HepG2 (cell line): ENCODE measurements at regions not wholly inside any gene's neighbourhood (a gene's known extent, or its start where the extent isn't known, plus 50 kb on each side); places are given as distances from the start of the nearest gene placed in this dataset.

ENCODE experiments used
- CBX2 ChIP-seq, 2 experiments: fragments of 200-600 bp in 1 of 2; sonication (generic); formaldehyde crosslinking in 1 of 2; IDR thresholded peaks; 2 replicates each; pipeline versions ENCODE4 v1.7.0 to v1.8.1; 2018 to 2022; ENCODE audit warnings: low read depth in 2 of 2, low read length in 1 of 2, mild to moderate bottlenecking in 1 of 2, missing genetic modification reagents in 1 of 2
- MTERF4 ChIP-seq: sonication (generic); formaldehyde crosslinking; IDR thresholded peaks from 2 replicates; pipeline ENCODE4 v1.8.0; 2023; ENCODE audit warnings: mild to moderate bottlenecking, missing genetic modification reagents
- NAIF1 ChIP-seq: sonication (generic); formaldehyde crosslinking; IDR thresholded peaks from 2 replicates; pipeline ENCODE4 v1.5.0; 2020; ENCODE audit warnings: mild to moderate bottlenecking, missing genetic modification reagents, borderline replicate concordance
- SSRP1 ChIP-seq: IDR thresholded peaks from 2 replicates; pipeline ENCODE4 v1.6.1; 2016; ENCODE audit warnings: control low read depth
- U2AF2 ChIP-seq: fragments of 200-400 bp; formaldehyde crosslinking; IDR thresholded peaks from 2 replicates; pipeline ENCODE4 v1.6.1; 2017; ENCODE audit warnings: low read depth, mild to moderate bottlenecking, low read length
- ZBTB2 ChIP-seq: sonication (generic); formaldehyde crosslinking; IDR thresholded peaks from 2 replicates; pipeline ENCODE4 v1.8.0; 2022; ENCODE audit warnings: low read depth, missing genetic modification reagents
- ZNF335 ChIP-seq: sonication (generic); formaldehyde crosslinking; IDR thresholded peaks from 2 replicates; pipeline ENCODE4 v1.4.0; 2020; ENCODE audit warnings: missing genetic modification reagents
- ZNF431 ChIP-seq: sonication (generic); formaldehyde crosslinking; IDR thresholded peaks from 2 replicates; pipeline ENCODE4 v1.9.0; 2022; ENCODE audit warnings: missing genetic modification reagents, low read depth, mild to moderate bottlenecking, borderline replicate concordance
- ZNF512 ChIP-seq: sonication (generic); formaldehyde crosslinking; IDR thresholded peaks from 2 replicates; pipeline ENCODE4 v1.4.0; 2020; ENCODE audit warnings: mild to moderate bottlenecking, missing genetic modification reagents
- ZNF782 ChIP-seq: sonication (generic); formaldehyde crosslinking; IDR thresholded peaks from 2 replicates; pipeline ENCODE4 v1.4.0; 2020; ENCODE audit warnings: missing genetic modification reagents, mild to moderate bottlenecking, borderline replicate concordance
- TF ChIP-seq, protein P1 (sequence below): IDR thresholded peaks from 2 replicates; pipeline ENCODE4 v1.4.0; 2020; ENCODE audit warnings: mild to moderate bottlenecking, missing genetic modification reagents
- TF ChIP-seq, protein P2 (sequence below): sonication (generic); formaldehyde crosslinking; IDR thresholded peaks from 2 replicates; pipeline ENCODE4 v1.5.1; 2020; ENCODE audit warnings: mild to moderate bottlenecking, missing genetic modification reagents, moderate library complexity
- TF ChIP-seq, protein P3 (sequence below): sonication (generic); formaldehyde crosslinking; IDR thresholded peaks from 2 replicates; pipeline ENCODE4 v1.8.1; 2023; ENCODE audit warnings: mild to moderate bottlenecking, missing genetic modification reagents
- TF ChIP-seq, protein P4 (sequence below): sonication (generic); formaldehyde crosslinking; IDR thresholded peaks from 2 replicates; pipeline ENCODE4 v1.9.0; 2022; ENCODE audit warnings: low read depth, missing genetic modification reagents

DNA sequence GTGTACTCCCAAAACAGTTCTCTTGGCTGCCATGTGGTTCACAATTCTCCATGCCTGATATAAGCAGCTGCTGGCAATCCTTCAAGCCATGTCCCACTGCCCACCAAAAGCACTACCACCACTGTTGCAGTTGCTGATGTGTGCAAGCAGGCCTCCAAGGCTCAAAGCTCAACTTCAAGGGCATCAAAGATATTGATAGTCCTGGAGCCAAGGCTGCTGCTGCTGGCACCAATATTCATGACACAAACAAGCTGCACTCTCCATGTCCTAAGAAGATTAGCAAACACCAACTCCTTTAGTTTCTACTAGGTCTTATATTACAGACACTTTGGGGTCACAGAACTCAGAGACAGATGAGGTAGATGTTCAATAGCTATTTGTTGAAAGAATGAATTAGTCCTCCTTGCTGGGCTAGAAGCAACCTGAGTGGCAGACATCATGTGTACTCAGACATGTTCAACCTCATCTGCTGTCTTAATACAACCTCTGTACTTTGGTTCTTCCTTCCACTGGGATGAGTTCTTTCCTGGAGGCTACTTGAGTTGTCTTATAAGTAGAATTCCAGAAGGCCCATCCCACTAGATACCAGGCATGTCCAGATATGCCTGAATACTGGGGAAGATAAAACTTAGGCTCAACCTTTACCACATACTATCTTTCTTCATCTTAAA, 104.5 kb upstream of the UGP2 start (continued):
- no peak for TF ChIP-seq SSRP1
- TF ChIP-seq, protein P1, sequence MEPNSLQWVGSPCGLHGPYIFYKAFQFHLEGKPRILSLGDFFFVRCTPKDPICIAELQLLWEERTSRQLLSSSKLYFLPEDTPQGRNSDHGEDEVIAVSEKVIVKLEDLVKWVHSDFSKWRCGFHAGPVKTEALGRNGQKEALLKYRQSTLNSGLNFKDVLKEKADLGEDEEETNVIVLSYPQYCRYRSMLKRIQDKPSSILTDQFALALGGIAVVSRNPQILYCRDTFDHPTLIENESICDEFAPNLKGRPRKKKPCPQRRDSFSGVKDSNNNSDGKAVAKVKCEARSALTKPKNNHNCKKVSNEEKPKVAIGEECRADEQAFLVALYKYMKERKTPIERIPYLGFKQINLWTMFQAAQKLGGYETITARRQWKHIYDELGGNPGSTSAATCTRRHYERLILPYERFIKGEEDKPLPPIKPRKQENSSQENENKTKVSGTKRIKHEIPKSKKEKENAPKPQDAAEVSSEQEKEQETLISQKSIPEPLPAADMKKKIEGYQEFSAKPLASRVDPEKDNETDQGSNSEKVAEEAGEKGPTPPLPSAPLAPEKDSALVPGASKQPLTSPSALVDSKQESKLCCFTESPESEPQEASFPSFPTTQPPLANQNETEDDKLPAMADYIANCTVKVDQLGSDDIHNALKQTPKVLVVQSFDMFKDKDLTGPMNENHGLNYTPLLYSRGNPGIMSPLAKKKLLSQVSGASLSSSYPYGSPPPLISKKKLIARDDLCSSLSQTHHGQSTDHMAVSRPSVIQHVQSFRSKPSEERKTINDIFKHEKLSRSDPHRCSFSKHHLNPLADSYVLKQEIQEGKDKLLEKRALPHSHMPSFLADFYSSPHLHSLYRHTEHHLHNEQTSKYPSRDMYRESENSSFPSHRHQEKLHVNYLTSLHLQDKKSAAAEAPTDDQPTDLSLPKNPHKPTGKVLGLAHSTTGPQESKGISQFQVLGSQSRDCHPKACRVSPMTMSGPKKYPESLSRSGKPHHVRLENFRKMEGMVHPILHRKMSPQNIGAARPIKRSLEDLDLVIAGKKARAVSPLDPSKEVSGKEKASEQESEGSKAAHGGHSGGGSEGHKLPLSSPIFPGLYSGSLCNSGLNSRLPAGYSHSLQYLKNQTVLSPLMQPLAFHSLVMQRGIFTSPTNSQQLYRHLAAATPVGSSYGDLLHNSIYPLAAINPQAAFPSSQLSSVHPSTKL (CRISPR knock-in tag), result peak; percentile 99
- TF ChIP-seq, protein P2, sequence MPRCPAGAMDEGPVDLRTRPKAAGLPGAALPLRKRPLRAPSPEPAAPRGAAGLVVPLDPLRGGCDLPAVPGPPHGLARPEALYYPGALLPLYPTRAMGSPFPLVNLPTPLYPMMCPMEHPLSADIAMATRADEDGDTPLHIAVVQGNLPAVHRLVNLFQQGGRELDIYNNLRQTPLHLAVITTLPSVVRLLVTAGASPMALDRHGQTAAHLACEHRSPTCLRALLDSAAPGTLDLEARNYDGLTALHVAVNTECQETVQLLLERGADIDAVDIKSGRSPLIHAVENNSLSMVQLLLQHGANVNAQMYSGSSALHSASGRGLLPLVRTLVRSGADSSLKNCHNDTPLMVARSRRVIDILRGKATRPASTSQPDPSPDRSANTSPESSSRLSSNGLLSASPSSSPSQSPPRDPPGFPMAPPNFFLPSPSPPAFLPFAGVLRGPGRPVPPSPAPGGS (CRISPR knock-in tag), result peak; percentile 35; the same call in 1 of the 2 replicates
- TF ChIP-seq MTERF4, result no peak
- TF ChIP-seq NAIF1 (CRISPR knock-in tag), result no peak
- no peak for TF ChIP-seq ZBTB2 (CRISPR knock-in tag)
- TF ChIP-seq ZNF512 (CRISPR knock-in tag), result no peak
- TF ChIP-seq, protein P3, sequence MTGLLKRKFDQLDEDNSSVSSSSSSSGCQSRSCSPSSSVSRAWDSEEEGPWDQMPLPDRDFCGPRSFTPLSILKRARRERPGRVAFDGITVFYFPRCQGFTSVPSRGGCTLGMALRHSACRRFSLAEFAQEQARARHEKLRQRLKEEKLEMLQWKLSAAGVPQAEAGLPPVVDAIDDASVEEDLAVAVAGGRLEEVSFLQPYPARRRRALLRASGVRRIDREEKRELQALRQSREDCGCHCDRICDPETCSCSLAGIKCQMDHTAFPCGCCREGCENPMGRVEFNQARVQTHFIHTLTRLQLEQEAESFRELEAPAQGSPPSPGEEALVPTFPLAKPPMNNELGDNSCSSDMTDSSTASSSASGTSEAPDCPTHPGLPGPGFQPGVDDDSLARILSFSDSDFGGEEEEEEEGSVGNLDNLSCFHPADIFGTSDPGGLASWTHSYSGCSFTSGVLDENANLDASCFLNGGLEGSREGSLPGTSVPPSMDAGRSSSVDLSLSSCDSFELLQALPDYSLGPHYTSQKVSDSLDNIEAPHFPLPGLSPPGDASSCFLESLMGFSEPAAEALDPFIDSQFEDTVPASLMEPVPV, result no peak
- TF ChIP-seq ZNF431 (CRISPR knock-in tag), result 0 out of 2 replicates have a peak, but pooled peaks have one; percentile 67
- peak; percentile 73; the same call in 1 of the 2 replicates for TF ChIP-seq ZNF782 (CRISPR knock-in tag)
- TF ChIP-seq ZNF335 (CRISPR knock-in tag), result no peak
- TF ChIP-seq, protein P4, sequence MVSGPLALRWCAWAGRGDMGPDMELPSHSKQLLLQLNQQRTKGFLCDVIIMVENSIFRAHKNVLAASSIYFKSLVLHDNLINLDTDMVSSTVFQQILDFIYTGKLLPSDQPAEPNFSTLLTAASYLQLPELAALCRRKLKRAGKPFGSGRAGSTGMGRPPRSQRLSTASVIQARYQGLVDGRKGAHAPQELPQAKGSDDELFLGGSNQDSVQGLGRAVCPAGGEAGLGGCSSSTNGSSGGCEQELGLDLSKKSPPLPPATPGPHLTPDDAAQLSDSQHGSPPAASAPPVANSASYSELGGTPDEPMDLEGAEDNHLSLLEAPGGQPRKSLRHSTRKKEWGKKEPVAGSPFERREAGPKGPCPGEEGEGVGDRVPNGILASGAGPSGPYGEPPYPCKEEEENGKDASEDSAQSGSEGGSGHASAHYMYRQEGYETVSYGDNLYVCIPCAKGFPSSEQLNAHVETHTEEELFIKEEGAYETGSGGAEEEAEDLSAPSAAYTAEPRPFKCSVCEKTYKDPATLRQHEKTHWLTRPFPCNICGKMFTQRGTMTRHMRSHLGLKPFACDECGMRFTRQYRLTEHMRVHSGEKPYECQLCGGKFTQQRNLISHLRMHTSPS (CRISPR knock-in tag), result peak; percentile 90
- TF ChIP-seq U2AF2, result no peak
- TF ChIP-seq CBX2 (IDR thresholded peaks at IDR 0.05; ENCODE audit: low read depth, low read length), result no peak
- no peak for TF ChIP-seq CBX2 (CRISPR knock-in tag; IDR thresholded peaks at IDR 0.05; ENCODE audit: low read depth)
